Nephron (organoid): ENCODE measurements at regions not wholly inside any gene's neighbourhood (a gene's known extent, or its start where the extent isn't known, plus 50 kb on each side); places are given as distances from the start of the nearest gene placed in this dataset.

Experiments used
- H3K27ac Mint-ChIP-seq, 3 experiments: 2 replicates each; pipeline ENCODE4 v1.8.0; 2020; ENCODE audit warnings: mixed read lengths in 3 of 3, mild to moderate bottlenecking in 2 of 3, moderate library complexity in 1 of 3
- H3K27me3 Mint-ChIP-seq: 2 replicates; pipeline ENCODE4 v1.8.0; 2021; ENCODE audit warnings: low read depth, mild to moderate bottlenecking, moderate library complexity, mixed read lengths
- H3K36me3 Mint-ChIP-seq: 2 replicates; pipeline ENCODE4 v1.8.0; 2020; ENCODE audit warnings: low read depth, mixed read lengths
- H3K4me1 Mint-ChIP-seq: 2 replicates; pipeline ENCODE4 v1.8.0; 2020; ENCODE audit warnings: mixed read lengths
- H3K4me3 Mint-ChIP-seq, 3 experiments: 2 replicates each; pipeline ENCODE4 v1.8.0; 2020; ENCODE audit warnings: mild to moderate bottlenecking in 3 of 3, mixed read lengths in 3 of 3, moderate library complexity in 2 of 3
- H3K9me3 Mint-ChIP-seq: 2 replicates; pipeline ENCODE4 v1.8.0; 2020; ENCODE audit warnings: mixed read lengths
- TF ChIP-seq, protein P1 (sequence below), 3 experiments: fragments of 200-600 bp; sonication (generic); IDR thresholded peaks; one replicate each; pipeline ENCODE4 v1.5.0; 2021; ENCODE audit warnings: antibody characterized with exemption in 3 of 3; ENCODE audit not compliant: unreplicated experiment in 3 of 3

GRCh38 chr5:125634216-125634835 is 788.9 kb upstream of the GRAMD2B start:
- TF ChIP-seq, protein P1, sequence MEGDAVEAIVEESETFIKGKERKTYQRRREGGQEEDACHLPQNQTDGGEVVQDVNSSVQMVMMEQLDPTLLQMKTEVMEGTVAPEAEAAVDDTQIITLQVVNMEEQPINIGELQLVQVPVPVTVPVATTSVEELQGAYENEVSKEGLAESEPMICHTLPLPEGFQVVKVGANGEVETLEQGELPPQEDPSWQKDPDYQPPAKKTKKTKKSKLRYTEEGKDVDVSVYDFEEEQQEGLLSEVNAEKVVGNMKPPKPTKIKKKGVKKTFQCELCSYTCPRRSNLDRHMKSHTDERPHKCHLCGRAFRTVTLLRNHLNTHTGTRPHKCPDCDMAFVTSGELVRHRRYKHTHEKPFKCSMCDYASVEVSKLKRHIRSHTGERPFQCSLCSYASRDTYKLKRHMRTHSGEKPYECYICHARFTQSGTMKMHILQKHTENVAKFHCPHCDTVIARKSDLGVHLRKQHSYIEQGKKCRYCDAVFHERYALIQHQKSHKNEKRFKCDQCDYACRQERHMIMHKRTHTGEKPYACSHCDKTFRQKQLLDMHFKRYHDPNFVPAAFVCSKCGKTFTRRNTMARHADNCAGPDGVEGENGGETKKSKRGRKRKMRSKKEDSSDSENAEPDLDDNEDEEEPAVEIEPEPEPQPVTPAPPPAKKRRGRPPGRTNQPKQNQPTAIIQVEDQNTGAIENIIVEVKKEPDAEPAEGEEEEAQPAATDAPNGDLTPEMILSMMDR (IDR thresholded peaks at IDR 0.05; ENCODE audit: unreplicated experiment in 3 of 3): no peak
- Mint-ChIP-seq H3K4me3 (no peak overlapping the region), H3K4me1 (peaks cover 12% of the 10 kb centered on the region), H3K27me3 (no peaks in the 10 kb centered on the region), H3K27ac (peak overlapping the region in 1 of 3 experiments; percentile 21), H3K36me3 (no peaks in the 10 kb centered on the region), H3K9me3 (peaks cover 5% of the 10 kb centered on the region)

- H3K36me3 Mint-ChIP-seq: peaks cover 21% of the 10 kb centered on the region
- TF ChIP-seq, protein P1 (IDR thresholded peaks at IDR 0.05; ENCODE audit: unreplicated experiment in 3 of 3): no peak
- H3K27me3 Mint-ChIP-seq: no peaks in the 10 kb centered on the region
- H3K9me3 Mint-ChIP-seq: peaks cover 47% of the 10 kb centered on the region
- H3K4me1 Mint-ChIP-seq: peaks cover 7% of the 10 kb centered on the region
- H3K4me3 Mint-ChIP-seq: no peak overlapping the region
- H3K27ac Mint-ChIP-seq: no peak overlapping the region
Measured at GRCh38 chr5:125639858-125640257, 783.4 kb upstream of the GRAMD2B start.

DNA sequence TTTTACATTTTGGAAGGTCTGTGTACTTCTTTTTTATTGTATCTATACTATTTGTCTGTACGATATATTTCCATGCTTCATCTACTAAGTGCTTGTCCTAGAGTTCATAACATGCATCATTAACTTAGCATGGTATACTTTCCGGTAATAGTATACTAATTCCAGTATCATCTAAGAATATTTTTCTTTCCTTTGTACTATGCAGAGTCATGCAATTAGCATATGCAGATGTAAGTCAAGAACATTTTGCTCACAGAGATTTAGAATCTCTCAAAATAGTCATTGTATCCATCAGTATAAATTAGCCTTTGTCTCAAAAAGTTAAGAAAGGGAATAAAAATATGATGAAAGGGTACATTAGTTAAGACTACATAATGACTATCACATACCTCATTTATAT is 770.4 kb upstream of the GRAMD2B start:
- no peaks in the 10 kb centered on the region for H3K4me1 Mint-ChIP-seq
- no peak overlapping the region for H3K27ac Mint-ChIP-seq
- peaks cover 9% of the 10 kb centered on the region for H3K9me3 Mint-ChIP-seq
- H3K36me3 Mint-ChIP-seq: no peaks in the 10 kb centered on the region
- TF ChIP-seq, protein P1 (IDR thresholded peaks at IDR 0.05; ENCODE audit: unreplicated experiment in 3 of 3): no peak
- H3K27me3 Mint-ChIP-seq: no peaks in the 10 kb centered on the region
- H3K4me3 Mint-ChIP-seq: no peak overlapping the region

DNA sequence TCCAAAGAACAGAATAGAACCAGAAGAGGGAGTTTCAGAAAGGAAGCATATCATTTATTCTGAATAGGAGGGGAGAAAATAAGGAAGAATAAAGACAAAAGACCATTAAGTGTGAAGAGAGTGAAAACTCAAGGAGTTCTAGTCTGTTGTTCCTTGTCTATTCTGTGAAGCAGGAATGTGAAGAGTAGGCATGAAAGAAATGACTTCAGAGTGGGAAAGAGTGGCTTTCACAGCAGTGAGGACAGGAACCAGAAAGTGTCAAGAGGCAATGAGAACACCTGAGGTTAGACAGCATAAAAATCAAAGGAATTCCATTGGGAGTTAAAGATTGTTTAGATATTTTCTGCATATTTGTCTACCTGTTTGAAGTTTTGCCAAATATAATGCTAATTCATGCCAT is 768.8 kb upstream of the GRAMD2B start:
- Mint-ChIP-seq H3K27ac (no peak overlapping the region), H3K36me3 (no peaks in the 10 kb centered on the region), H3K27me3 (no peaks in the 10 kb centered on the region), H3K9me3 (peaks cover 6% of the 10 kb centered on the region), H3K4me1 (peaks cover 10% of the 10 kb centered on the region), H3K4me3 (no peak overlapping the region)
- TF ChIP-seq, protein P1 (IDR thresholded peaks at IDR 0.05; ENCODE audit: unreplicated experiment in 3 of 3): no peak

DNA sequence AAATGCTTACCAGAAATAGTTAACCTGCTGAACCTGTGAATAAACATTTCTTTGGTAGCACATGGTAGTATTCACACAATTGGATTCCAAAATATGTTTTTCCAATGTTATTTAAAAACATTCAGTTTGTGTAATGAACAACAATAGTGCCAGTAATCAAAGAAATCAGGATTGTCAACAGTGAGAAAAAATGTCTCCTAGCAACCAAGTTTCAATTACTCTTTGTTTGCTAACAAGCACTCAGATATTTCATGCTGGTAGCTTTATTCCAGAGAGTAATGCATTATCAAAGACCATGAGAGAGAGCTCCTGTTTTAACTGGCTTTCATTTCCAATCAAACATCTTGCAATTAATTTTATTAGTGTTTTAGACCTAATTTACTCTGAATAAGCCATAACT is 768.1 kb upstream of the GRAMD2B start:
- peaks cover 16% of the 10 kb centered on the region for H3K4me1 Mint-ChIP-seq
- no peak overlapping the region for H3K4me3 Mint-ChIP-seq
- no peak overlapping the region for H3K27ac Mint-ChIP-seq
- TF ChIP-seq, protein P1 (IDR thresholded peaks at IDR 0.05; ENCODE audit: unreplicated experiment in 3 of 3): no peak
- H3K27me3 Mint-ChIP-seq: no peaks in the 10 kb centered on the region
- peaks cover 6% of the 10 kb centered on the region for H3K9me3 Mint-ChIP-seq
- no peaks in the 10 kb centered on the region for H3K36me3 Mint-ChIP-seq

DNA sequence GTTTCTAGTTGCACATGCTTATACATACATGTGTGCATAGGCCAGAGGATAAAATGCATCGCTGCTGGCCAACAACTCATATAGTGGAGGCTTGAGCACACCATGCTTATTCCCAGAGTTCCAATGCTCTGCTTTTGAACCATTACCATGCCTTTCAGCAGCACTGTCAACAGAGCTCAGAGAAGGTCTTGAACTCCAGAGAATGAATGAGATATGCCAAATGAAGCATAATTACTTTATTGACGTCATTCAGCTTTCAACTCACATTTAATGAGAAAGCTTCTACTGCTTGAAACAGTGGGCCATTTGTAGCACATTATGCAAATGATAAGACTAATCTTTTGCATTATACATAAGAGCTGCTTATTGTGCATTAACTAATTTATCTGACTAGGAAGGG is 765.3 kb upstream of the GRAMD2B start:
- no peak overlapping the region for H3K27ac Mint-ChIP-seq
- no peaks in the 10 kb centered on the region for H3K27me3 Mint-ChIP-seq
- peaks cover 4% of the 10 kb centered on the region for H3K36me3 Mint-ChIP-seq
- no peak overlapping the region for H3K4me3 Mint-ChIP-seq
- TF ChIP-seq, protein P1 (IDR thresholded peaks at IDR 0.05; ENCODE audit: unreplicated experiment in 3 of 3): no peak
- H3K9me3 Mint-ChIP-seq: peaks cover 3% of the 10 kb centered on the region
- H3K4me1 Mint-ChIP-seq: peaks cover 16% of the 10 kb centered on the region
